ENCODE measurements at regions not wholly inside any gene's neighbourhood (a gene's known extent, or its start where the extent isn't known, plus 50 kb on each side); places are given as distances from the start of the nearest gene placed in this dataset.

DNA sequence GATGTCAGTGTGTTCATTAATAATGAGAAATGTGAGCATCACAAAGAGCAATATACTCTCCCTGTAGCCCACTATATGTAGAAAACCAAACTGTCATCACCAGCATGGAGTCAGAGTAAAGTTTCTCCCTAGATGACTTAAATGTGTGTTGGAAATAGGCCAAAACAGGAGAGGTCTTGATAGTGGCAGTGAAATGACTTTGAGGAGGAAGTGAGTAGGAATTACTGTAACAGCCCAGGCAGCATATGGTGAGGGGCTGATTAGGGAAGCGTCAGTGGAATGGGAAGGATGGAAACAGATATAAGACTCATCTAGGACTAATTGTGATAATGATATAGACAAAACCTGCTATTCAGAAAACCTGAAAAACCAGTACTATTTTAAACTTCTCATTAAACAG, 83.9 kb downstream of the ATXN3L start:
- TF ChIP-seq, protein P1, sequence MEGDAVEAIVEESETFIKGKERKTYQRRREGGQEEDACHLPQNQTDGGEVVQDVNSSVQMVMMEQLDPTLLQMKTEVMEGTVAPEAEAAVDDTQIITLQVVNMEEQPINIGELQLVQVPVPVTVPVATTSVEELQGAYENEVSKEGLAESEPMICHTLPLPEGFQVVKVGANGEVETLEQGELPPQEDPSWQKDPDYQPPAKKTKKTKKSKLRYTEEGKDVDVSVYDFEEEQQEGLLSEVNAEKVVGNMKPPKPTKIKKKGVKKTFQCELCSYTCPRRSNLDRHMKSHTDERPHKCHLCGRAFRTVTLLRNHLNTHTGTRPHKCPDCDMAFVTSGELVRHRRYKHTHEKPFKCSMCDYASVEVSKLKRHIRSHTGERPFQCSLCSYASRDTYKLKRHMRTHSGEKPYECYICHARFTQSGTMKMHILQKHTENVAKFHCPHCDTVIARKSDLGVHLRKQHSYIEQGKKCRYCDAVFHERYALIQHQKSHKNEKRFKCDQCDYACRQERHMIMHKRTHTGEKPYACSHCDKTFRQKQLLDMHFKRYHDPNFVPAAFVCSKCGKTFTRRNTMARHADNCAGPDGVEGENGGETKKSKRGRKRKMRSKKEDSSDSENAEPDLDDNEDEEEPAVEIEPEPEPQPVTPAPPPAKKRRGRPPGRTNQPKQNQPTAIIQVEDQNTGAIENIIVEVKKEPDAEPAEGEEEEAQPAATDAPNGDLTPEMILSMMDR (IDR thresholded peaks at IDR 0.05): no peak
- no peak for TF ChIP-seq POLR2A (IDR thresholded peaks at IDR 0.05)

Measured in body of pancreas (tissue), 4 donors.